Subcutaneous abdominal adipose tissue (tissue), 5 donors: ENCODE measurements at regions not wholly inside any gene's neighbourhood (a gene's known extent, or its start where the extent isn't known, plus 50 kb on each side); places are given as distances from the start of the nearest gene placed in this dataset.

Experiments
- H3K27ac ChIP-seq: one replicate; pipeline ENCODE4 v1.7.0; 2013; ENCODE audit warnings: low read depth, mild to moderate bottlenecking, inconsistent platforms, low read length, moderate library complexity
- H3K27me3 ChIP-seq, 5 donors: one replicate each; pipeline ENCODE4 v1.7.0; 2013; ENCODE audit warnings: low read length in 5 of 5, inconsistent platforms in 1 of 5; ENCODE audit not compliant: control insufficient read depth in 5 of 5, insufficient read depth in 4 of 5
- H3K36me3 ChIP-seq, 5 donors: one replicate each; pipeline ENCODE4 v1.7.0; 2013; ENCODE audit warnings: low read length in 5 of 5; ENCODE audit not compliant: control insufficient read depth in 5 of 5, insufficient read depth in 5 of 5
- H3K4me1 ChIP-seq, 5 donors: one replicate each; pipeline ENCODE4 v1.7.0; 2013; ENCODE audit warnings: low read length in 5 of 5, mild to moderate bottlenecking in 3 of 5, moderate library complexity in 1 of 5; ENCODE audit not compliant: control insufficient read depth in 5 of 5, insufficient read depth in 5 of 5
- H3K4me3 ChIP-seq, 5 donors: one replicate each; pipeline ENCODE4 v1.7.0; 2013; ENCODE audit warnings: low read length in 5 of 5, low read depth in 1 of 5
- H3K9ac ChIP-seq, 5 donors: one replicate each; pipeline ENCODE4 v1.7.0; 2013; ENCODE audit warnings: low read length in 5 of 5, mild to moderate bottlenecking in 4 of 5, moderate library complexity in 3 of 5
- H3K9me3 ChIP-seq, 5 donors: one replicate each; pipeline ENCODE4 v1.7.0; 2013; ENCODE audit warnings: low read length in 5 of 5; ENCODE audit not compliant: control insufficient read depth in 5 of 5
- donor health status: healthy.
- donor health status: healthy.
- donor health status: healthy.
- donor health status: healthy.
- donor health status: healthy.

DNA sequence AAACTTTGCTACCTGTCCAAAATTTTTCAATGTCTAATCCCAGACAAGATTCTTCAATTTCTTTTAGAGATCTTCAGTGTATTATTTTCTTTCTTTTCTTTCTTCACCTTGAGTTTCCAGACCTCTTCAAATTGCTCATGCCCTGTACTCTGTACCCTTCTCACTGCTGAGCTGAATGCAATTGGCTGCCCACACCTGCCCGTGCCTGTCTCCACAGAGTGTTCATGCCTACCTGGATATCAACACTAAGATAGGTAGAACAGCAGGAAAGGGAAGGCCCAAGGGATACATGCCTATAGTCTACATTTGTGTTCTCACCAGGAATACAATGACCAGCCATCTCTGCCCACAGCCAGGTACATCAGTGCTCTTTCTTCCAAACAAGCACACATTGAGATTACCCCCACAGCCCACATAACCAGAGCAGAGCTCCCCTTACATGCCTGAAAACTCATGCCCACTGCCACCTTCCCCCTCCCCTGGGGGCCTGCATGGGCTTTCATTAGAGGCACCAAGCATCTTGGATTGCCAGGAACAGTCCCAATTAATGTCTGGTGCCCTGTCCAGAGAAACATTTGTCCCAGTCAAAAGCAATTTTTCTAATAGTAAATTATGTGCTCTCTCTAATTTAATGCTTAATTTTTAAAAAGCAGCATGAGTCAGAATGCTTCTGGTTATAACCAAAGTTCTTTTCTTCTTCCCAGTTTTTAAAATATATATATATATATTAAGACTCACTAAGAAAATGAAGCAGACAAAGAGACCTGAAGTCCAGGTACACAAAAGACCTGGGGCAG is 134.9 kb upstream of the SLC14A2 start:
- peaks cover 0 to 11% (median 0%) of the 10 kb centered on the region in 5 donors for H3K4me1 ChIP-seq
- no peak overlapping the region for H3K9ac ChIP-seq
- H3K9me3 ChIP-seq = no peaks in the 10 kb centered on the region
- no peak overlapping the region for H3K27ac ChIP-seq
- H3K4me3 ChIP-seq = no peak overlapping the region
- H3K27me3 ChIP-seq = no peaks in the 10 kb centered on the region
- H3K36me3 ChIP-seq = no peaks in the 10 kb centered on the region

DNA sequence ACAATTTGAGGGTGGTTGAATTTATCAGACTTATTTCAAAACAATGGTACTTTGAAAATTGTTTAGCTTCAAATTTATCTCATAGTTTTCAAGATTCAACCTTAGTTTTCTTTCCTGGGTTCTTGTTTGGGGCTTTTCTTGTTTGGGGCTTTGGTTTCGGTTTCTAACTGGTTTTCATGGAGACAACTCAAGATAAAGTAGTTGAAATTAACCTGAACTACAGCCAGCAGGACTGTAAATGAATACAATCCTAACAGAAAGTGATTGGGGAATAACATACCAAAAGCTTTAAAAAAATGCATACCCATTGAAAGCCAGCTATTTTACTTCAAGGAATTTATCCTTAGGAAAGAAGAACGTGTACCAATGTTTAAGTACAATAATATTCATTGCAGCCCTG is 133.5 kb upstream of the SLC14A2 start:
- H3K4me3 ChIP-seq = no peak overlapping the region
- no peaks in the 10 kb centered on the region for H3K9me3 ChIP-seq
- no peak overlapping the region for H3K27ac ChIP-seq
- H3K27me3 ChIP-seq = no peaks in the 10 kb centered on the region
- peaks cover 0 to 11% (median 0%) of the 10 kb centered on the region in 5 donors for H3K4me1 ChIP-seq
- no peak overlapping the region for H3K9ac ChIP-seq
- H3K36me3 ChIP-seq = no peaks in the 10 kb centered on the region

DNA sequence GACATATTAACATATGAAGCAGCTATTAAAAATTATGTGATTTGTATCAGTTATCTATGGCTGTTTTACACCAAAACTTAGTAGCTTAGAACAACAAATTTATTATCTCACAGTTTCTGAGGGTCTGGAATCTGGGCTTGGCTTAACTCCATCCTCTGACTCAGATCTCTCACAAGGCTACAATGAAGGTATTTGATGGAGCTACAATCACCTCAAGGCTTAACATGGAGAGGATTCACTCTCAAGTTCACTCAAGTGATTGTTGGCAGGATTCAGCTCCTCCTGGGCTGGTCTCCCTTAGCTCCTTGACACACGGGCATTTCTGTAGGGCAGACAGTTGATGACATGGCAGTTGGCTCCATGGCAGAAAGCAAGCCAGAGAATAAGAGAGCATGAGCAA is 133.0 kb upstream of the SLC14A2 start:
- Histone ChIP-seq H3K27ac (no peak overlapping the region), H3K4me3 (no peak overlapping the region), H3K27me3 (no peaks in the 10 kb centered on the region), H3K9ac (no peak overlapping the region), H3K9me3 (no peaks in the 10 kb centered on the region), H3K36me3 (no peaks in the 10 kb centered on the region), H3K4me1 (peaks cover 0 to 11% (median 0%) of the 10 kb centered on the region in 5 donors)

DNA sequence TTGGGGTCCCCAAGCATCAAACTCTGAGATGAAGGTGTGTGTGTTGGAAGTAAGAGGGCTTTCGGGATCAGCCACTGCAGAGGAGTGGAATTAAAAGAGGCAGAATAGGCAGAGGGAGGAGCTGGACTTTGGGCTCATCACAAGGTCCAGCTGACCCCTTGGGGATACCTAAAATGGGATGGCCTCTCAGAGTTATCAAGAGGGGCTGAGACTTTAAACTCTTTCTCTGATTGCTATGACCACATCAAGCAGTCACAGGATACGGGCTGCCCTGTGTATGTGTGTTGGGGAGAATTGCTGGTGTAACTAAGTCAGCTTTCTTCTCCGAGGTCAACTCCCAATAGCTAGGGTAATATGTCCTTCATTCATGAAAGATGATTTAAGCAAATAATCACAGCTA is 127.7 kb upstream of the SLC14A2 start:
- H3K36me3 ChIP-seq = peaks cover 0 to 5% (median 0%) of the 10 kb centered on the region in 5 donors
- H3K9ac ChIP-seq = no peak overlapping the region
- H3K4me1 ChIP-seq = peaks cover 0 to under 1% (median 0%) of the 10 kb centered on the region in 5 donors
- H3K27me3 ChIP-seq = no peaks in the 10 kb centered on the region
- no peaks in the 10 kb centered on the region for H3K9me3 ChIP-seq
- no peak overlapping the region for H3K4me3 ChIP-seq
- H3K27ac ChIP-seq = no peak overlapping the region

DNA sequence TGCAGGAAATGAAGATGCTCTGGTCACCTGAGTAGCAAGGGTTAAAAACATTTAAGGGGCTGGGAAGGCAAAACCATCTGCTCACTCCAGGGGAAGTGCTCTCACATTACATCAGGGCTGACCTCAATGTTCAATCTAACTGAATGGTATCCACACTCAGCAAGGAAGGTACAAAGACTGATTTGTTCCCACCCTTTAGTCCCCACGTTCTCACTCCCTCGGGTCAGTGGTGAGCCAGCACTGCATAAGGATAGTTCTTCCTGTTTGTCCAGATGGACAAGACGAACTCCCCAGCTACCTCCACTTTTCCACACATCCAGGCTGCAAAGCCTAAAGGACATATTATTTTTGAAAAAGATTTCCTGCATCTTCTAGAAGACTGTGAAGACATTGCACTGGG is 126.6 kb upstream of the SLC14A2 start:
- Histone ChIP-seq H3K27ac (no peak overlapping the region), H3K36me3 (peaks cover 0 to 5% (median 0%) of the 10 kb centered on the region in 5 donors), H3K9ac (no peak overlapping the region), H3K27me3 (no peaks in the 10 kb centered on the region), H3K4me1 (no peaks in the 10 kb centered on the region), H3K4me3 (no peak overlapping the region), H3K9me3 (no peaks in the 10 kb centered on the region)

DNA sequence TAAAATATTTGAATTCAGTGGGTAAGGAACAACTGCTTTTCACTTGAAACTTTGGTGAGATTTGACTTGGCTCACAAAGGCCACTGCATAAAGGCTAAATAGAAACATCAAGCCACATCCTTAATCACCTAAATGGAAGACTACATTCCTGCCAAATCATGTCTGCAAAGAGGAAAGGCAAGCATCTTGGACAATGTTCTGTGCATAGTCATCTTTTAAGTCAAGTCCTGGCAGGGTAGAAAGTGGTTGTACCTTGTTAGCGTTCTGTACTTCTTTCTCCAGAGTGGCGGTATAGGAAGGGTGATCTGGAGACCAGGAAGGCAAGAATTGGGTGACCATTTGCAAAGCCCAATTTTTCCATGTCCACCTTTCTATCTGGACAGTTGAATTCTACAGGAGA is 121.4 kb upstream of the SLC14A2 start:
- no peak overlapping the region for H3K27ac ChIP-seq
- H3K4me1 ChIP-seq = no peaks in the 10 kb centered on the region
- peaks cover 0 to 5% (median 0%) of the 10 kb centered on the region in 5 donors for H3K36me3 ChIP-seq
- no peaks in the 10 kb centered on the region for H3K9me3 ChIP-seq
- H3K9ac ChIP-seq = no peak overlapping the region
- H3K4me3 ChIP-seq = no peak overlapping the region
- H3K27me3 ChIP-seq = no peaks in the 10 kb centered on the region

DNA sequence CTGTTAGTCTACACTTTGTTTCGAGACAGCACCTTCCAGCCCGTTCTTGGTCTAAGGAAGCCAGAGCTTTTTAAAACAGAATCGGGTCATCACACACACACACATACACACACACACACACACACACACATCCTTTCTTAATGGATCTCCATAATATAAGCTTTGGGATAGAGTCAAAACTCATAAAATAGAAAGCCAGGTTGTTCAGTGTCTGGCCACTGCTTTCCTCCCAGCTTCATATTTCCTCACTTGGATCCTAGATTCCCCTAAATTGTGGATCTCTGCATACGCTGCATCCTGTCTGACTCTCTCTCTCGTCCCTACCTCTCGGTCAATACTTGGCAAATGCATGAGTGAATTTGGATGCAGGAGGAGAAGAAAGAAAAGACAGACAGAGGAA is 120.5 kb upstream of the SLC14A2 start:
- no peak overlapping the region for H3K9ac ChIP-seq
- H3K4me1 ChIP-seq = no peaks in the 10 kb centered on the region
- H3K36me3 ChIP-seq = peaks cover 0 to 5% (median 0%) of the 10 kb centered on the region in 5 donors
- H3K9me3 ChIP-seq = no peaks in the 10 kb centered on the region
- H3K4me3 ChIP-seq = no peak overlapping the region
- no peak overlapping the region for H3K27ac ChIP-seq
- H3K27me3 ChIP-seq = no peaks in the 10 kb centered on the region

DNA sequence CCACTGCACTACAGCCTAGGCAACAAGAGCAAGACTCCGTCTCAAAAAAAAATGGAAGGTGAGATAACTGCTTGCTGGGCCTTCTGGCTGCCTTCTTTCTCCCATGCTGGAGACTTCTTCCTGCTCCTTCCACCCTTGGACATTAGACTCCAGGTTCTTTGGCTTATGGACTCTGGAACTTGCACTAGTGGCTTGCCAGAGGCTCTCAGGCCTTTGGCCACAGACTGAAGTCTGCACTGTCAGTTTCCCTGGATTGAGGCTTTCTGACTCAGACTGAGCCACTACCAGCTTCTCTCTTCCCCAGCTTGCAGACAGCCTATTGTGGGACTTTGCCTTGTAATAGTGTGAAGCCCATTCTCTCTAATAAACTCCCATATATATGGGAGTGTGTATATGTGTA is 118.5 kb upstream of the SLC14A2 start:
- Histone ChIP-seq H3K36me3 (peaks cover 0 to 3% (median 0%) of the 10 kb centered on the region in 5 donors), H3K9ac (no peak overlapping the region), H3K27me3 (no peaks in the 10 kb centered on the region), H3K4me3 (no peak overlapping the region), H3K9me3 (no peaks in the 10 kb centered on the region), H3K27ac (no peak overlapping the region), H3K4me1 (no peaks in the 10 kb centered on the region)

DNA sequence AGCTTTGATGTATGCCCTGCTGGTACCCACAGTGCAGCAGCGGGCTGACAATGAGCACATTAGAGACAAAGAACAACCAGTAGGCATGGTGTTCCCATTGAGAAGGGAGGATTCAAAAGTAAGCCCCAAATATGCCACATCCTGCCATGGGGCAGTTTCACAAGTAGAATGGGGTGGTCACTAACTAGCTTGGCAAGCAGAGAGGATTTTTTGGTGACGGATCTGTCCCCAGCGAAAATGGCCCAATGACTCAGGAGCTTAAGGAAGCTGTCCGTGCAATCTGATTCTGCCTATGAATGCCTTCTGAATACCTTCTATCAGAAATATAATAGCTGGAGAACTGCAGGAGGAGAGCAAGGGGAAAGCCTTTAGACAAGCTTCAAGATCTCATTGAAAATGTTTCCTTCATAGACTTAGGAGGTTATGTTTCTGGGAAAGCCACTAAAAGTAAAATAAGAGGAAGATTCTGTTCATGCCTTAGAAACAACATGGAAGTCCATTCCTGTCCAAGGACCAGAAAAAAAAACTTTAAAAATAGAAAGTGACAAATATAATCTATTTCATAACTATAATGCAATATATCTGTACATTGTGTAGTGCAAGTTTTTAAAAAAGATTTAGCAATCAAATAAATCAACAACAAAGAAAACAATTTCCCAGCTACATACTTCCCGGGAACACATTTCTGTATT is 117.5 kb upstream of the SLC14A2 start:
- no peaks in the 10 kb centered on the region for H3K9me3 ChIP-seq
- no peak overlapping the region for H3K27ac ChIP-seq
- H3K9ac ChIP-seq = no peak overlapping the region

DNA sequence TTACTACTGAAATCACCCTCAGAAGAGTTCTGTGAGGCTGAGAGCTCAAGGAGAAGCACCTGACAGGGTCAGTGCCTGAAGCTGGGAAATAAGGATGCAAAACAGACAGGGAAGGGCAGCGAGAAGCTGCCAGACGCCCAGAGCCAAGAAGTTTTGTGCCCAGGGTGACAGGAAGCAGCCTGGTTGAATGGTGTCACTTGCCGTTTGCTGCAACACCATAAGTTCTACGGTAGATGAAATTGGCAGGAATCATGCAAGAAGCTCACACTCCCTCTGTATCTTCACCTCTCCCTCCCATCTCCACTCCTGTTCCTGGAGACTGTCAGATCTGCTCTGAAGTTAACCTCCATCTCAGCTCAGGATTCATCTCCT is 117.0 kb upstream of the SLC14A2 start:
- Histone ChIP-seq H3K9me3 (no peaks in the 10 kb centered on the region), H3K27me3 (no peaks in the 10 kb centered on the region), H3K9ac (no peak overlapping the region), H3K27ac (no peak overlapping the region), H3K4me3 (no peak overlapping the region), H3K36me3 (no peaks in the 10 kb centered on the region), H3K4me1 (peaks cover 0 to 4% (median 2%) of the 10 kb centered on the region in 5 donors)

More for the DNA sequence above, 117.5 kb upstream of the SLC14A2 start:
- Histone ChIP-seq H3K4me3 (no peak overlapping the region), H3K27me3 (no peaks in the 10 kb centered on the region), H3K36me3 (no peaks in the 10 kb centered on the region), H3K4me1 (no peaks in the 10 kb centered on the region)
